GM23338 (cell line): ENCODE measurements at regions not wholly inside any gene's neighbourhood (a gene's known extent, or its start where the extent isn't known, plus 50 kb on each side); places are given as distances from the start of the nearest gene placed in this dataset.

Experiments
- ATAC-seq: fragments of 200-7000 bp; cut with Tn5 transposase; 3 replicates; pipeline ENCODE4 v1.9.1; 2020
- DNase-seq: peaks from one replicate; pipeline ENCODE4 v3.0.0-alpha.2; 2015; ENCODE audit warnings: low spot score
- H2AFZ ChIP-seq: fragments of 200-600 bp; sonication (generic); 2 replicates; pipeline ENCODE4 v1.8.0; 2016; ENCODE audit warnings: antibody characterized with exemption, mild to moderate bottlenecking, moderate library complexity
- H3F3A ChIP-seq: fragments of 200-600 bp; sonication (generic); replicated peaks from 2 replicates; pipeline ENCODE4 v1.8.0; 2017; ENCODE audit warnings: antibody characterized with exemption, mixed run types, low read depth
- H3K27ac ChIP-seq: fragments of 200-600 bp; sonication (generic); 2 replicates; pipeline ENCODE4 v1.6.1; 2016; ENCODE audit warnings: low read depth
- H3K27me3 ChIP-seq: fragments of 200-600 bp; sonication (generic); 2 replicates; pipeline ENCODE4 v1.8.0; 2016; ENCODE audit warnings: mild to moderate bottlenecking, mixed run types, moderate library complexity; ENCODE audit not compliant: insufficient read depth
- H3K36me3 ChIP-seq: fragments of 200-600 bp; sonication (generic); 2 replicates; pipeline ENCODE4 v1.8.0; 2016; ENCODE audit warnings: mild to moderate bottlenecking; ENCODE audit not compliant: insufficient read depth
- H3K4me1 ChIP-seq: fragments of 200-600 bp; sonication (generic); 2 replicates; pipeline ENCODE4 v1.8.0; 2016; ENCODE audit warnings: mild to moderate bottlenecking, moderate library complexity; ENCODE audit not compliant: insufficient read depth
- H3K4me2 ChIP-seq: fragments of 200-600 bp; sonication (generic); 2 replicates; pipeline ENCODE4 v1.7.1; 2017; ENCODE audit warnings: mixed run types
- H3K4me3 ChIP-seq: fragments of 200-600 bp; sonication (generic); 2 replicates; pipeline ENCODE4 v1.6.1; 2016; ENCODE audit warnings: mixed run types
- H3K79me2 ChIP-seq: fragments of 200-600 bp; sonication (generic); replicated peaks from 2 replicates; pipeline ENCODE4 v1.8.0; 2017; ENCODE audit warnings: mild to moderate bottlenecking; ENCODE audit not compliant: insufficient read depth
- H3K9me2 ChIP-seq: fragments of 200-600 bp; sonication (generic); 2 replicates; pipeline ENCODE4 v1.8.0; 2017; ENCODE audit not compliant: insufficient read depth
- H4K20me1 ChIP-seq: fragments of 200-600 bp; sonication (generic); replicated peaks from 2 replicates; pipeline ENCODE4 v1.8.0; 2017; ENCODE audit warnings: mild to moderate bottlenecking; ENCODE audit not compliant: insufficient read depth
- H3K27ac Mint-ChIP-seq: 2 replicates; pipeline ENCODE4 v1.8.0; 2020; ENCODE audit warnings: inconsistent platforms, mild to moderate bottlenecking, moderate library complexity, mixed read lengths
- H3K27me3 Mint-ChIP-seq: 3 replicates; pipeline ENCODE4 v1.8.0; 2022; ENCODE audit warnings: low read depth, mild to moderate bottlenecking, moderate library complexity, mixed read lengths, inconsistent platforms; ENCODE audit not compliant: insufficient read depth, poor library complexity
- H3K36me3 Mint-ChIP-seq: 3 replicates; pipeline ENCODE4 v1.8.0; 2021; ENCODE audit warnings: low read depth, mild to moderate bottlenecking, inconsistent platforms, moderate library complexity, mixed read lengths
- H3K4me1 Mint-ChIP-seq: 3 replicates; pipeline ENCODE4 v1.8.0; 2020; ENCODE audit warnings: mild to moderate bottlenecking, inconsistent platforms, mixed read lengths
- H3K4me3 Mint-ChIP-seq: 3 replicates; pipeline ENCODE4 v1.8.0; 2021; ENCODE audit warnings: moderate library complexity, mild to moderate bottlenecking, inconsistent platforms, mixed read lengths
- H3K9me3 Mint-ChIP-seq: 3 replicates; pipeline ENCODE4 v1.8.0; 2020; ENCODE audit warnings: moderate library complexity, mild to moderate bottlenecking, inconsistent platforms, mixed read lengths
- CREB1 ChIP-seq: fragments of 250-450 bp; sonication (Bioruptor Pico); IDR thresholded peaks from 2 replicates; pipeline ENCODE4 v1.5.0; 2020; ENCODE audit warnings: low read depth, mild to moderate bottlenecking, moderate library complexity
- ETS1 ChIP-seq: IDR thresholded peaks from 2 replicates; pipeline ENCODE4 v1.6.1; 2016; ENCODE audit warnings: antibody characterized with exemption
- EZH2 ChIP-seq: fragments of 200-600 bp; sonication (generic); IDR thresholded peaks from one replicate; pipeline ENCODE4 v1.8.0; 2017; ENCODE audit warnings: antibody characterized with exemption, mild to moderate bottlenecking, low read depth; ENCODE audit not compliant: unreplicated experiment
- EZH2phosphoT487 ChIP-seq: fragments of 200-600 bp; sonication (generic); IDR thresholded peaks from one replicate; pipeline ENCODE4 v1.8.1; 2018; ENCODE audit warnings: antibody characterized with exemption; ENCODE audit not compliant: unreplicated experiment
- JUNB ChIP-seq: IDR thresholded peaks from one replicate; pipeline ENCODE4 v1.6.1; 2016; ENCODE audit warnings: antibody characterized with exemption; ENCODE audit not compliant: unreplicated experiment
- NANOG ChIP-seq: IDR thresholded peaks from 2 replicates; pipeline ENCODE4 v1.6.1; 2016; ENCODE audit warnings: antibody characterized with exemption, borderline replicate concordance
- STAT1 ChIP-seq: IDR thresholded peaks from one replicate; pipeline ENCODE4 v1.6.1; 2016; ENCODE audit warnings: antibody characterized with exemption; ENCODE audit not compliant: unreplicated experiment
- ZNF114 ChIP-seq: fragments of 250-450 bp; sonication (Bioruptor Pico); IDR thresholded peaks from 2 replicates; pipeline ENCODE4 v1.5.0; 2020; ENCODE audit warnings: mild to moderate bottlenecking, moderate library complexity
- TF ChIP-seq, protein P1 (sequence below): IDR thresholded peaks from one replicate; pipeline ENCODE4 v1.6.1; 2018; ENCODE audit warnings: antibody characterized with exemption; ENCODE audit not compliant: unreplicated experiment

- H3K27me3 Mint-ChIP-seq = no peaks in the 10 kb centered on the region
- H3K4me3 Mint-ChIP-seq = no peak overlapping the region
- Histone ChIP-seq H3K79me2 (no peaks in the 10 kb centered on the region), H3K4me2 (no peak overlapping the region), H3K4me1 (no peaks in the 10 kb centered on the region), H3K9me2 (no peaks in the 10 kb centered on the region), H3K36me3 (no peaks in the 10 kb centered on the region), H3K4me3 (no peak overlapping the region), H3K27ac (no peak overlapping the region), H2AFZ (no peak overlapping the region; the same call in 1 of the 2 replicates), H3F3A (no peaks in the 10 kb centered on the region), H3K27me3 (no peaks in the 10 kb centered on the region), H4K20me1 (no peaks in the 10 kb centered on the region)
- H3K9me3 Mint-ChIP-seq = 0 out of 3 replicates have a peak, but pooled peaks cover 3% of the 10 kb centered on the region
- TF ChIP-seq ETS1 (no peak), ZNF114 (CRISPR knock-in tag) (no peak), JUNB (no peak)
- no peak overlapping the region for H3K27ac Mint-ChIP-seq
- no peaks in the 10 kb centered on the region for H3K36me3 Mint-ChIP-seq
- ATAC-seq = no peak
- no peaks in the 10 kb centered on the region for H3K4me1 Mint-ChIP-seq
- DNase-seq = no peak
These were observed 61.3 kb upstream of the ELL2 start for GRCh38 chr5:96022971-96023370.

DNA sequence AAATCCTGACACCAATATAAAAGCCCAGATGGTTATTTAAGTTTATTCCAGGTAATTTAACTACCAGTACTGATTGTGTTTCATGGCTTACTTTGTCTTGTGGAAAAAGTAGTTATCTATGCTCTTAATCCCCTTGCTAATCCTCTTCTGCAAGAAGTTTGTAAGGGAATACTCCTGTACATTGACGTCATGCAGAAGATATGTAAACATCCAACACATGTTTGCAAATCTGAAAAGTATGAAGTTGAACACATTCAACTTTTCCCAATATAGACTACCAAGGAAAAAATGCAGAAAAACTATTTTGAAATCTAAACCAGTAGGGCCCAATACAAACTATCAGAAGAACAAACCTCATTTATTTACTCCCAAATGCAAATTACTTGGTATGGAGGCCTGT, 56.3 kb upstream of the ELL2 start:
- ATAC-seq = no peak
- no peaks in the 10 kb centered on the region for H3K4me1 ChIP-seq
- Mint-ChIP-seq H3K4me3 (no peak overlapping the region), H3K4me1 (no peaks in the 10 kb centered on the region), H3K9me3 (0 out of 3 replicates have a peak, but pooled peaks cover 3% of the 10 kb centered on the region), H3K36me3 (no peaks in the 10 kb centered on the region), H3K27me3 (no peaks in the 10 kb centered on the region), H3K27ac (no peak overlapping the region)
- no peaks in the 10 kb centered on the region for H4K20me1 ChIP-seq
- no peak overlapping the region for H3K4me2 ChIP-seq
- no peak overlapping the region for H2AFZ ChIP-seq
- H3F3A ChIP-seq = no peaks in the 10 kb centered on the region
- H3K4me3 ChIP-seq = no peak overlapping the region
- no peaks in the 10 kb centered on the region for H3K79me2 ChIP-seq
- no peaks in the 10 kb centered on the region for H3K36me3 ChIP-seq
- H3K27ac ChIP-seq = no peak overlapping the region
- no peak for DNase-seq
- H3K9me2 ChIP-seq = no peaks in the 10 kb centered on the region
- TF ChIP-seq STAT1 (no peak), EZH2 (no peak), CREB1 (no peak), EZH2phosphoT487 (no peak), NANOG (no peak)
- TF ChIP-seq, protein P1, sequence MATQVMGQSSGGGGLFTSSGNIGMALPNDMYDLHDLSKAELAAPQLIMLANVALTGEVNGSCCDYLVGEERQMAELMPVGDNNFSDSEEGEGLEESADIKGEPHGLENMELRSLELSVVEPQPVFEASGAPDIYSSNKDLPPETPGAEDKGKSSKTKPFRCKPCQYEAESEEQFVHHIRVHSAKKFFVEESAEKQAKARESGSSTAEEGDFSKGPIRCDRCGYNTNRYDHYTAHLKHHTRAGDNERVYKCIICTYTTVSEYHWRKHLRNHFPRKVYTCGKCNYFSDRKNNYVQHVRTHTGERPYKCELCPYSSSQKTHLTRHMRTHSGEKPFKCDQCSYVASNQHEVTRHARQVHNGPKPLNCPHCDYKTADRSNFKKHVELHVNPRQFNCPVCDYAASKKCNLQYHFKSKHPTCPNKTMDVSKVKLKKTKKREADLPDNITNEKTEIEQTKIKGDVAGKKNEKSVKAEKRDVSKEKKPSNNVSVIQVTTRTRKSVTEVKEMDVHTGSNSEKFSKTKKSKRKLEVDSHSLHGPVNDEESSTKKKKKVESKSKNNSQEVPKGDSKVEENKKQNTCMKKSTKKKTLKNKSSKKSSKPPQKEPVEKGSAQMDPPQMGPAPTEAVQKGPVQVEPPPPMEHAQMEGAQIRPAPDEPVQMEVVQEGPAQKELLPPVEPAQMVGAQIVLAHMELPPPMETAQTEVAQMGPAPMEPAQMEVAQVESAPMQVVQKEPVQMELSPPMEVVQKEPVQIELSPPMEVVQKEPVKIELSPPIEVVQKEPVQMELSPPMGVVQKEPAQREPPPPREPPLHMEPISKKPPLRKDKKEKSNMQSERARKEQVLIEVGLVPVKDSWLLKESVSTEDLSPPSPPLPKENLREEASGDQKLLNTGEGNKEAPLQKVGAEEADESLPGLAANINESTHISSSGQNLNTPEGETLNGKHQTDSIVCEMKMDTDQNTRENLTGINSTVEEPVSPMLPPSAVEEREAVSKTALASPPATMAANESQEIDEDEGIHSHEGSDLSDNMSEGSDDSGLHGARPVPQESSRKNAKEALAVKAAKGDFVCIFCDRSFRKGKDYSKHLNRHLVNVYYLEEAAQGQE = no peak
- no peaks in the 10 kb centered on the region for H3K27me3 ChIP-seq
